GM23338 (cell line): ENCODE measurements at regions not wholly inside any gene's neighbourhood (a gene's known extent, or its start where the extent isn't known, plus 50 kb on each side); places are given as distances from the start of the nearest gene placed in this dataset.

Experiments
- ATAC-seq: fragments of 200-7000 bp; cut with Tn5 transposase; 3 replicates; pipeline ENCODE4 v1.9.1; 2020
- DNase-seq: peaks from one replicate; pipeline ENCODE4 v3.0.0-alpha.2; 2015; ENCODE audit warnings: low spot score
- H2AFZ ChIP-seq: fragments of 200-600 bp; sonication (generic); 2 replicates; pipeline ENCODE4 v1.8.0; 2016; ENCODE audit warnings: antibody characterized with exemption, mild to moderate bottlenecking, moderate library complexity
- H3F3A ChIP-seq: fragments of 200-600 bp; sonication (generic); replicated peaks from 2 replicates; pipeline ENCODE4 v1.8.0; 2017; ENCODE audit warnings: antibody characterized with exemption, mixed run types, low read depth
- H3K27ac ChIP-seq: fragments of 200-600 bp; sonication (generic); 2 replicates; pipeline ENCODE4 v1.6.1; 2016; ENCODE audit warnings: low read depth
- H3K27me3 ChIP-seq: fragments of 200-600 bp; sonication (generic); 2 replicates; pipeline ENCODE4 v1.8.0; 2016; ENCODE audit warnings: mild to moderate bottlenecking, mixed run types, moderate library complexity; ENCODE audit not compliant: insufficient read depth
- H3K36me3 ChIP-seq: fragments of 200-600 bp; sonication (generic); 2 replicates; pipeline ENCODE4 v1.8.0; 2016; ENCODE audit warnings: mild to moderate bottlenecking; ENCODE audit not compliant: insufficient read depth
- H3K4me1 ChIP-seq: fragments of 200-600 bp; sonication (generic); 2 replicates; pipeline ENCODE4 v1.8.0; 2016; ENCODE audit warnings: mild to moderate bottlenecking, moderate library complexity; ENCODE audit not compliant: insufficient read depth
- H3K4me2 ChIP-seq: fragments of 200-600 bp; sonication (generic); 2 replicates; pipeline ENCODE4 v1.7.1; 2017; ENCODE audit warnings: mixed run types
- H3K4me3 ChIP-seq: fragments of 200-600 bp; sonication (generic); 2 replicates; pipeline ENCODE4 v1.6.1; 2016; ENCODE audit warnings: mixed run types
- H3K79me2 ChIP-seq: fragments of 200-600 bp; sonication (generic); replicated peaks from 2 replicates; pipeline ENCODE4 v1.8.0; 2017; ENCODE audit warnings: mild to moderate bottlenecking; ENCODE audit not compliant: insufficient read depth
- H3K9me2 ChIP-seq: fragments of 200-600 bp; sonication (generic); 2 replicates; pipeline ENCODE4 v1.8.0; 2017; ENCODE audit not compliant: insufficient read depth
- H4K20me1 ChIP-seq: fragments of 200-600 bp; sonication (generic); replicated peaks from 2 replicates; pipeline ENCODE4 v1.8.0; 2017; ENCODE audit warnings: mild to moderate bottlenecking; ENCODE audit not compliant: insufficient read depth
- H3K27ac Mint-ChIP-seq: 2 replicates; pipeline ENCODE4 v1.8.0; 2020; ENCODE audit warnings: inconsistent platforms, mild to moderate bottlenecking, moderate library complexity, mixed read lengths
- H3K27me3 Mint-ChIP-seq: 3 replicates; pipeline ENCODE4 v1.8.0; 2022; ENCODE audit warnings: low read depth, mild to moderate bottlenecking, moderate library complexity, mixed read lengths, inconsistent platforms; ENCODE audit not compliant: insufficient read depth, poor library complexity
- H3K36me3 Mint-ChIP-seq: 3 replicates; pipeline ENCODE4 v1.8.0; 2021; ENCODE audit warnings: low read depth, mild to moderate bottlenecking, inconsistent platforms, moderate library complexity, mixed read lengths
- H3K4me1 Mint-ChIP-seq: 3 replicates; pipeline ENCODE4 v1.8.0; 2020; ENCODE audit warnings: mild to moderate bottlenecking, inconsistent platforms, mixed read lengths
- H3K4me3 Mint-ChIP-seq: 3 replicates; pipeline ENCODE4 v1.8.0; 2021; ENCODE audit warnings: moderate library complexity, mild to moderate bottlenecking, inconsistent platforms, mixed read lengths
- H3K9me3 Mint-ChIP-seq: 3 replicates; pipeline ENCODE4 v1.8.0; 2020; ENCODE audit warnings: moderate library complexity, mild to moderate bottlenecking, inconsistent platforms, mixed read lengths
- CREB1 ChIP-seq: fragments of 250-450 bp; sonication (Bioruptor Pico); IDR thresholded peaks from 2 replicates; pipeline ENCODE4 v1.5.0; 2020; ENCODE audit warnings: low read depth, mild to moderate bottlenecking, moderate library complexity
- CTCF ChIP-seq, 2 experiments: fragments of 200-600 bp in 1 of 2; sonication (generic) in 1 of 2; conservative IDR thresholded peaks; 2 replicates each; pipeline versions ENCODE4 v1.5.1 to v1.6.1; 2016 to 2017; ENCODE audit warnings: antibody characterized with exemption in 2 of 2, low read depth in 2 of 2, mild to moderate bottlenecking in 2 of 2, moderate library complexity in 1 of 2
- EZH2 ChIP-seq: fragments of 200-600 bp; sonication (generic); IDR thresholded peaks from one replicate; pipeline ENCODE4 v1.8.0; 2017; ENCODE audit warnings: antibody characterized with exemption, mild to moderate bottlenecking, low read depth; ENCODE audit not compliant: unreplicated experiment
- NANOG ChIP-seq: IDR thresholded peaks from 2 replicates; pipeline ENCODE4 v1.6.1; 2016; ENCODE audit warnings: antibody characterized with exemption, borderline replicate concordance
- REST ChIP-seq: IDR thresholded peaks from one replicate; pipeline ENCODE4 v1.6.1; 2018; ENCODE audit warnings: antibody characterized with exemption; ENCODE audit not compliant: unreplicated experiment
- ZNF331 ChIP-seq: fragments of 250-450 bp; sonication (Bioruptor Pico); IDR thresholded peaks from 2 replicates; pipeline ENCODE4 v1.5.0; 2020; ENCODE audit warnings: low read depth, mild to moderate bottlenecking, moderate library complexity
- TF ChIP-seq, protein P1 (sequence below): fragments of 250-450 bp; sonication (Bioruptor Pico); IDR thresholded peaks from 2 replicates; pipeline ENCODE4 v1.5.0; 2020; ENCODE audit warnings: mild to moderate bottlenecking, moderate library complexity

DNA sequence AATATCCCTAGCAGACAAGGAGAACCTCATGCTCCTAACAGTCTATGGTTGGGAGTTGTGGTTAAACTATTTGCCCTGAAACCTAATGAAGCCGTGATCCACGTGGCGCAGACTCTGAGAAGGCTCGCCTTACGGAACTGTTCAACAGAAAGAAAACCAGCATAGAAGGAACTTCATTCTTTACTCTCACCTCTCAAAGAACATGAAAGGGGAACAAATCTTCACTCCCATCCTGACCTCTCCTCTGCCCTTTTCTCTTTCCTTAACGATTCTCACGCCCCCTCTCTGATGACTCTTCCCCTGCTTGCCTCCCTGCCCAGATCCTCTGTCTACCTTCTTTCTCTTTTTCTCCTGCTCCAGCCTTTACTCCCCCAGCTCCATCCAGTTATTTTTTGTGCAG, 54.2 kb downstream of the IRAG1 start:
- Histone ChIP-seq H3K36me3 (no peaks in the 10 kb centered on the region), H3K4me3 (no peak overlapping the region), H3K27ac (no peak overlapping the region), H3K4me1 (no peaks in the 10 kb centered on the region), H3F3A (no peaks in the 10 kb centered on the region), H3K4me2 (no peak overlapping the region), H2AFZ (no peak overlapping the region), H3K9me2 (no peaks in the 10 kb centered on the region), H3K79me2 (no peaks in the 10 kb centered on the region), H3K27me3 (no peaks in the 10 kb centered on the region), H4K20me1 (no peaks in the 10 kb centered on the region)
- no peak for DNase-seq
- no peak for TF ChIP-seq CTCF (conservative IDR thresholded peaks at IDR 0.05; ENCODE audit: low read depth in 2 of 2)
- TF ChIP-seq ZNF331, result no peak
- TF ChIP-seq EZH2, result no peak
- no peak for TF ChIP-seq NANOG
- no peak for TF ChIP-seq CREB1 (CRISPR knock-in tag)
- Mint-ChIP-seq H3K36me3 (no peaks in the 10 kb centered on the region), H3K9me3 (no peaks in the 10 kb centered on the region), H3K27ac (no peak overlapping the region), H3K4me3 (no peak overlapping the region), H3K4me1 (peaks cover 14% of the 10 kb centered on the region), H3K27me3 (no peaks in the 10 kb centered on the region)
- ATAC-seq, result no peak

- H3K79me2 ChIP-seq, result no peaks in the 10 kb centered on the region
- Mint-ChIP-seq H3K27ac (no peak overlapping the region), H3K4me3 (no peak overlapping the region), H3K4me1 (peaks cover 16% of the 10 kb centered on the region), H3K36me3 (no peaks in the 10 kb centered on the region), H3K27me3 (no peaks in the 10 kb centered on the region), H3K9me3 (no peaks in the 10 kb centered on the region)
- no peaks in the 10 kb centered on the region for H3F3A ChIP-seq
- no peaks in the 10 kb centered on the region for H3K27me3 ChIP-seq
- no peaks in the 10 kb centered on the region for H3K9me2 ChIP-seq
- DNase-seq (no peak), ATAC-seq (no peak)
- H3K27ac ChIP-seq, result no peak overlapping the region
- H3K4me3 ChIP-seq, result no peak overlapping the region
- no peaks in the 10 kb centered on the region for H3K36me3 ChIP-seq
- no peaks in the 10 kb centered on the region for H3K4me1 ChIP-seq
- no peaks in the 10 kb centered on the region for H4K20me1 ChIP-seq
- H2AFZ ChIP-seq, result no peak overlapping the region
- no peak overlapping the region for H3K4me2 ChIP-seq
- TF ChIP-seq CTCF (conservative IDR thresholded peaks at IDR 0.05; ENCODE audit: low read depth in 2 of 2) (no peak), REST (no peak)
- TF ChIP-seq, protein P1, sequence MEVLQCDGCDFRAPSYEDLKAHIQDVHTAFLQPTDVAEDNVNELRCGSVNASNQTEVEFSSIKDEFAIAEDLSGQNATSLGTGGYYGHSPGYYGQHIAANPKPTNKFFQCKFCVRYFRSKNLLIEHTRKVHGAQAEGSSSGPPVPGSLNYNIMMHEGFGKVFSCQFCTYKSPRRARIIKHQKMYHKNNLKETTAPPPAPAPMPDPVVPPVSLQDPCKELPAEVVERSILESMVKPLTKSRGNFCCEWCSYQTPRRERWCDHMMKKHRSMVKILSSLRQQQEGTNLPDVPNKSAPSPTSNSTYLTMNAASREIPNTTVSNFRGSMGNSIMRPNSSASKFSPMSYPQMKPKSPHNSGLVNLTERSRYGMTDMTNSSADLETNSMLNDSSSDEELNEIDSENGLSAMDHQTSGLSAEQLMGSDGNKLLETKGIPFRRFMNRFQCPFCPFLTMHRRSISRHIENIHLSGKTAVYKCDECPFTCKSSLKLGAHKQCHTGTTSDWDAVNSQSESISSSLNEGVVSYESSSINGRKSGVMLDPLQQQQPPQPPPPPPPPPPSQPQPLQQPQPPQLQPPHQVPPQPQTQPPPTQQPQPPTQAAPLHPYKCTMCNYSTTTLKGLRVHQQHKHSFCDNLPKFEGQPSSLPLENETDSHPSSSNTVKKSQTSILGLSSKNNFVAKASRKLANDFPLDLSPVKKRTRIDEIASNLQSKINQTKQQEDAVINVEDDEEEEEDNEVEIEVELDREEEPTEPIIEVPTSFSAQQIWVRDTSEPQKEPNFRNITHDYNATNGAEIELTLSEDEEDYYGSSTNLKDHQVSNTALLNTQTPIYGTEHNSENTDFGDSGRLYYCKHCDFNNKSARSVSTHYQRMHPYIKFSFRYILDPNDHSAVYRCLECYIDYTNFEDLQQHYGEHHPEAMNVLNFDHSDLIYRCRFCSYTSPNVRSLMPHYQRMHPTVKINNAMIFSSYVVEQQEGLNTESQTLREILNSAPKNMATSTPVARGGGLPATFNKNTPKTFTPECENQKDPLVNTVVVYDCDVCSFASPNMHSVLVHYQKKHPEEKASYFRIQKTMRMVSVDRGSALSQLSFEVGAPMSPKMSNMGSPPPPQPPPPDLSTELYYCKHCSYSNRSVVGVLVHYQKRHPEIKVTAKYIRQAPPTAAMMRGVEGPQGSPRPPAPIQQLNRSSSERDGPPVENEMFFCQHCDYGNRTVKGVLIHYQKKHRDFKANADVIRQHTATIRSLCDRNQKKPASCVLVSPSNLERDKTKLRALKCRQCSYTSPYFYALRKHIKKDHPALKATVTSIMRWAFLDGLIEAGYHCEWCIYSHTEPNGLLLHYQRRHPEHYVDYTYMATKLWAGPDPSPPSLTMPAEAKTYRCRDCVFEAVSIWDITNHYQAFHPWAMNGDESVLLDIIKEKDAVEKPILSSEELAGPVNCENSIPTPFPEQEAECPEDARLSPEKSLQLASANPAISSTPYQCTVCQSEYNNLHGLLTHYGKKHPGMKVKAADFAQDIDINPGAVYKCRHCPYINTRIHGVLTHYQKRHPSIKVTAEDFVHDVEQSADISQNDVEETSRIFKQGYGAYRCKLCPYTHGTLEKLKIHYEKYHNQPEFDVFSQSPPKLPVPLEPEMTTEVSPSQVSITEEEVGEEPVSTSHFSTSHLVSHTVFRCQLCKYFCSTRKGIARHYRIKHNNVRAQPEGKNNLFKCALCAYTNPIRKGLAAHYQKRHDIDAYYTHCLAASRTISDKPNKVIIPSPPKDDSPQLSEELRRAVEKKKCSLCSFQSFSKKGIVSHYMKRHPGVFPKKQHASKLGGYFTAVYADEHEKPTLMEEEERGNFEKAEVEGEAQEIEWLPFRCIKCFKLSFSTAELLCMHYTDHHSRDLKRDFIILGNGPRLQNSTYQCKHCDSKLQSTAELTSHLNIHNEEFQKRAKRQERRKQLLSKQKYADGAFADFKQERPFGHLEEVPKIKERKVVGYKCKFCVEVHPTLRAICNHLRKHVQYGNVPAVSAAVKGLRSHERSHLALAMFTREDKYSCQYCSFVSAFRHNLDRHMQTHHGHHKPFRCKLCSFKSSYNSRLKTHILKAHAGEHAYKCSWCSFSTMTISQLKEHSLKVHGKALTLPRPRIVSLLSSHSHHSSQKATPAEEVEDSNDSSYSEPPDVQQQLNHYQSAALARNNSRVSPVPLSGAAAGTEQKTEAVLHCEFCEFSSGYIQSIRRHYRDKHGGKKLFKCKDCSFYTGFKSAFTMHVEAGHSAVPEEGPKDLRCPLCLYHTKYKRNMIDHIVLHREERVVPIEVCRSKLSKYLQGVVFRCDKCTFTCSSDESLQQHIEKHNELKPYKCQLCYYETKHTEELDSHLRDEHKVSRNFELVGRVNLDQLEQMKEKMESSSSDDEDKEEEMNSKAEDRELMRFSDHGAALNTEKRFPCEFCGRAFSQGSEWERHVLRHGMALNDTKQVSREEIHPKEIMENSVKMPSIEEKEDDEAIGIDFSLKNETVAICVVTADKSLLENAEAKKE, result no peak
Measured at GRCh38 chr11:10638316-10638925, 55.1 kb downstream of the IRAG1 start.
